ENCODE measurements at regions not wholly inside any gene's neighbourhood (a gene's known extent, or its start where the extent isn't known, plus 50 kb on each side); places are given as distances from the start of the nearest gene placed in this dataset.

GRCh38 chr2:192459422-192459821 lies 264.7 kb upstream of the TMEFF2 start:
- TF ChIP-seq CTCF (conservative IDR thresholded peaks at IDR 0.05; ENCODE audit: low read depth, low read length) (no peak), EZH2phosphoT487 (IDR thresholded peaks at IDR 0.05; ENCODE audit: borderline replicate concordance, low read length) (no peak), EZH2 (IDR thresholded peaks at IDR 0.05; ENCODE audit: low read length, unreplicated experiment) (no peak)
